Choroid plexus epithelial cell (primary cell): ENCODE measurements at regions not wholly inside any gene's neighbourhood (a gene's known extent, or its start where the extent isn't known, plus 50 kb on each side); places are given as distances from the start of the nearest gene placed in this dataset.
"Not testable (repeated sequence)": the region's sequence is repeated elsewhere in the genome, so short reads cannot be mapped to it uniquely, and the experiment has no call there.

Experiments
- DNase-seq: peaks from one replicate; pipeline ENCODE4 v3.0.0-alpha.2; 2010; ENCODE audit warnings: low read depth
- H3K4me3 ChIP-seq: 2 replicates; pipeline ENCODE4 v1.5.1; 2011; ENCODE audit warnings: low read depth, mild to moderate bottlenecking, control low read depth, low read length, moderate library complexity
- TF ChIP-seq, protein P1 (sequence below): conservative IDR thresholded peaks from 2 replicates; pipeline ENCODE4 v1.5.1; 2011; ENCODE audit warnings: low read depth, mild to moderate bottlenecking, control low read depth, inconsistent platforms, low read length, moderate library complexity

DNA sequence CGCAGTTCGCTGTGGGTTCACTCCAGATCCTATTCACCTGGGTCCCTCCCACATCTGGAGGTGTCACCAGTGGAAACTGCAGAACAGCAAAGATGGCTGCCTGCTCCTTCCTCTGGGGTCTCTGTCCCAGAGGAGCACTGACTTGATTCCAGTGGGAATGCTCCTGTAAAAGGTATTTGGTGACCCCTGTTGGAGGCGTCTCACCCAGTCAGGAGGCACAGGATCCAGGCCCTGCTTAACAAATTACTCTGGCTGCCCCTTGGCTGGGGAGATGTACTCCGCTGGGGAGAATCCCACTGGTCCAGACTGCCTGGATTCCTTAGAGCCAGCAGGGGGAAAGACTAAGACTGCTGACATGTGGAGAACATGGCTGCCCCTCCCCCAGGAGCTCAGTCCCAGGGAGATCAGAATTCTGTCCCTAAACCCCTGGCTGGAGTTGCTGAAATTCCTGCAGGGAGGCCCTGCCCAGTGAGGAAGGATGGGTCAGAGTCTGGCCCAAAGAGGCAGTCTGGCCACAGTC, 483.0 kb downstream of the CBLN4 start:
- H3K4me3 ChIP-seq: no peak overlapping the region
- no peak for DNase-seq
- TF ChIP-seq, protein P1, sequence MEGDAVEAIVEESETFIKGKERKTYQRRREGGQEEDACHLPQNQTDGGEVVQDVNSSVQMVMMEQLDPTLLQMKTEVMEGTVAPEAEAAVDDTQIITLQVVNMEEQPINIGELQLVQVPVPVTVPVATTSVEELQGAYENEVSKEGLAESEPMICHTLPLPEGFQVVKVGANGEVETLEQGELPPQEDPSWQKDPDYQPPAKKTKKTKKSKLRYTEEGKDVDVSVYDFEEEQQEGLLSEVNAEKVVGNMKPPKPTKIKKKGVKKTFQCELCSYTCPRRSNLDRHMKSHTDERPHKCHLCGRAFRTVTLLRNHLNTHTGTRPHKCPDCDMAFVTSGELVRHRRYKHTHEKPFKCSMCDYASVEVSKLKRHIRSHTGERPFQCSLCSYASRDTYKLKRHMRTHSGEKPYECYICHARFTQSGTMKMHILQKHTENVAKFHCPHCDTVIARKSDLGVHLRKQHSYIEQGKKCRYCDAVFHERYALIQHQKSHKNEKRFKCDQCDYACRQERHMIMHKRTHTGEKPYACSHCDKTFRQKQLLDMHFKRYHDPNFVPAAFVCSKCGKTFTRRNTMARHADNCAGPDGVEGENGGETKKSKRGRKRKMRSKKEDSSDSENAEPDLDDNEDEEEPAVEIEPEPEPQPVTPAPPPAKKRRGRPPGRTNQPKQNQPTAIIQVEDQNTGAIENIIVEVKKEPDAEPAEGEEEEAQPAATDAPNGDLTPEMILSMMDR: no peak

- DNase-seq, H3K4me3 ChIP-seq: not testable (repeated sequence)
Measured at GRCh38 chr20:55517584-55517983, 487.7 kb downstream of the CBLN4 start.

GRCh38 chr20:55515832-55516231, 489.5 kb downstream of the CBLN4 start:
- TF ChIP-seq, protein P1: no peak
- no peak overlapping the region for H3K4me3 ChIP-seq
- DNase-seq: no peak

- TF ChIP-seq, protein P1: no peak
- no peak for DNase-seq
- no peak overlapping the region for H3K4me3 ChIP-seq
Measured at GRCh38 chr20:55514531-55514930, 490.8 kb downstream of the CBLN4 start.

DNA sequence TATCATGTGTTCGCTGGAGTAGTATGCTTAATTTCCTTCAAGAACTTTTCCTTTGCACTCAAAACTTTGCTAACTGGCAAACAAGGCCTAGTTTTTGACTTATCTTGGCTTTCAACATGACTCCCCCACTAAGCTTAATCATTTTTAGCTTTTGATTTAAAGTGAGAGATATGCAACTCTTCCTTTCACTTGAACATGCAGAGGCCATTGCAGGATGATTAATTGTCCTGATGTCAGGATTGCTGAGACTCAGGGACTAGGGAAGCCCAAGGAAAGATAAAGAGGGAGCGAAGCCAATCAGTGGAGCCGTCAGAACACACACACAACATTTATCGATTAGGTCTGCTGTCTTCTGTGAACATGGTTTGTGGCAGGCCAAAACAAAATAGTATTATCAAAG, 491.4 kb downstream of the CBLN4 start:
- DNase-seq: no peak
- TF ChIP-seq, protein P1: no peak
- H3K4me3 ChIP-seq: no peak overlapping the region

GRCh38 chr20:55500130-55500529, 505.2 kb downstream of the CBLN4 start:
- DNase-seq: no peak
- no peak overlapping the region for H3K4me3 ChIP-seq
- TF ChIP-seq, protein P1: no peak

GRCh38 chr20:55488593-55488992, 516.7 kb downstream of the CBLN4 start:
- DNase-seq: no peak
- TF ChIP-seq, protein P1: no peak
- no peak overlapping the region for H3K4me3 ChIP-seq
